Endothelial cell of umbilical vein (primary cell): ENCODE measurements at regions not wholly inside any gene's neighbourhood (a gene's known extent, or its start where the extent isn't known, plus 50 kb on each side); places are given as distances from the start of the nearest gene placed in this dataset.

Experiments
- BruUV-seq: library from RNA; stranded (reverse); fragments of 400-500 nt; replicated peaks from 2 replicates; lab custom pipeline; 2021; lab: Mats Ljungman, UMichigan
- CTCF ChIA-PET: fragments of 300-600, 350-600 bp; sonication (Branson Sonifier 250); formaldehyde crosslinking; loops from one replicate; lab custom pipeline; 2021; ENCODE audit warnings: antibody characterized with exemption, inconsistent platforms; lab: Charles Lee
- POLR2A ChIA-PET: fragments of 300-600, 350-600 bp; sonication (Branson Sonifier 250); formaldehyde crosslinking; loops from one replicate; lab custom pipeline; 2021; ENCODE audit warnings: antibody characterized with exemption, inconsistent platforms; lab: Charles Lee
- DNase-seq: peaks from one replicate; pipeline ENCODE4 v3.0.0-alpha.2; 2011; ENCODE audit warnings: low read depth, low spot score
- FAIRE-seq: peaks from 2 replicates; lab custom pipeline; 2011; peaks lifted over from hg19 to GRCh38; lab: Jason Lieb, UNC
- H2AFZ ChIP-seq: 2 replicates; pipeline ENCODE4 v1.6.0; 2012; ENCODE audit warnings: low read depth, low read length, control low read depth, inconsistent platforms
- H3K27ac ChIP-seq: 2 replicates; pipeline ENCODE4 v1.5.1; 2011; ENCODE audit warnings: low read depth, mild to moderate bottlenecking, control low read depth, low read length, moderate library complexity; ENCODE audit not compliant: insufficient read depth
- H3K27me3 ChIP-seq, 2 experiments: 2 replicates each; pipeline versions ENCODE4 v1.6.0 to v1.6.1; 2011; ENCODE audit warnings: low read length in 2 of 2, mixed read lengths in 1 of 2; ENCODE audit not compliant: control insufficient read depth in 2 of 2, insufficient read depth in 2 of 2
- H3K36me3 ChIP-seq, 2 experiments: 2 replicates in 1 of 2; 3 replicates in 1 of 2; pipeline ENCODE4 v1.5.1; 2011; ENCODE audit warnings: low read length in 2 of 2, mild to moderate bottlenecking in 1 of 2, moderate library complexity in 1 of 2; ENCODE audit not compliant: control insufficient read depth in 2 of 2, insufficient read depth in 2 of 2; ENCODE audit errors: extremely low read depth in 1 of 2
- H3K4me1 ChIP-seq: 3 replicates; pipeline ENCODE4 v1.5.1; 2011; ENCODE audit warnings: mild to moderate bottlenecking, low read length; ENCODE audit not compliant: control insufficient read depth, insufficient read depth; ENCODE audit errors: extremely low read depth
- H3K4me2 ChIP-seq: 2 replicates; pipeline ENCODE4 v1.6.1; 2011; ENCODE audit warnings: low read length, control low read depth, mixed read lengths; ENCODE audit not compliant: insufficient read depth
- H3K4me3 ChIP-seq, 3 experiments: fragments of 200-600 bp in 1 of 3; sonication (generic), shearing (Covaris generic) in 1 of 3; replicated peaks in 1 of 3; 2 replicates each; pipeline ENCODE4 v1.5.1; 2011 to 2016; ENCODE audit warnings: control low read depth in 3 of 3, low read length in 3 of 3, mild to moderate bottlenecking in 2 of 3, inconsistent platforms in 1 of 3, low read depth in 1 of 3, moderate library complexity in 1 of 3; ENCODE audit not compliant: insufficient read depth in 1 of 3
- H3K79me2 ChIP-seq: 2 replicates; pipeline ENCODE4 v1.6.0; 2012; ENCODE audit warnings: low read length, inconsistent platforms; ENCODE audit not compliant: control insufficient read depth, insufficient read depth
- H3K9ac ChIP-seq: replicated peaks from 2 replicates; pipeline ENCODE3; 2011; ENCODE audit warnings: low read length, control low read depth; ENCODE audit not compliant: insufficient read depth; ENCODE audit errors: extremely low read depth
- H3K9me1 ChIP-seq: replicated peaks from 3 replicates; pipeline ENCODE4 v1.6.0; 2011; ENCODE audit warnings: mild to moderate bottlenecking, low read length; ENCODE audit not compliant: control insufficient read depth, insufficient read depth; ENCODE audit errors: extremely low read depth
- H3K9me3 ChIP-seq: replicated peaks from 2 replicates; pipeline ENCODE4 v1.5.1; 2012; ENCODE audit warnings: low read length, inconsistent platforms; ENCODE audit not compliant: control insufficient read depth, insufficient read depth
- H4K20me1 ChIP-seq: replicated peaks from 2 replicates; pipeline ENCODE3; 2011; ENCODE audit warnings: mild to moderate bottlenecking, low read length; ENCODE audit not compliant: control insufficient read depth, insufficient read depth; ENCODE audit errors: extremely low read depth
- CTCF ChIP-seq, 2 donors: IDR thresholded peaks; 1 replicate in 1 of 2; 2 replicates in 1 of 2; pipeline ENCODE4 v1.5.1; 2011; ENCODE audit warnings: low read length in 2 of 2, mild to moderate bottlenecking in 2 of 2, moderate library complexity in 2 of 2, control low read depth in 1 of 2, inconsistent platforms in 1 of 2, low read depth in 1 of 2; ENCODE audit not compliant: insufficient read depth in 1 of 2; ENCODE audit errors: extremely low read depth in 1 of 2
- EZH2 ChIP-seq: IDR thresholded peaks from 2 replicates; pipeline ENCODE4 v1.6.1; 2012; ENCODE audit warnings: borderline replicate concordance, low read depth, mild to moderate bottlenecking, moderate library complexity, low read length, inconsistent platforms; ENCODE audit not compliant: severe bottlenecking
- FOS ChIP-seq: IDR thresholded peaks from 2 replicates; pipeline ENCODE4 v1.6.1; 2011; ENCODE audit warnings: mild to moderate bottlenecking, low read length, moderate library complexity, borderline replicate concordance; ENCODE audit not compliant: insufficient read depth
- GATA2 ChIP-seq: IDR thresholded peaks from 2 replicates; pipeline ENCODE4 v1.7.0; 2011; ENCODE audit warnings: low read depth, mild to moderate bottlenecking, moderate library complexity, mixed read lengths, low read length; ENCODE audit not compliant: insufficient read length, insufficient read depth
- JUN ChIP-seq: IDR thresholded peaks from 2 replicates; pipeline ENCODE4 v1.6.1; 2011; ENCODE audit warnings: borderline replicate concordance, low read depth; ENCODE audit not compliant: insufficient read length, insufficient read depth
- MAX ChIP-seq: IDR thresholded peaks from 2 replicates; pipeline ENCODE4 v1.6.1; 2011; ENCODE audit not compliant: insufficient read depth, insufficient read length
- MYC ChIP-seq: IDR thresholded peaks from one replicate; pipeline ENCODE4 v1.6.1; 2011; ENCODE audit warnings: mild to moderate bottlenecking, low read depth, low read length
- POLR2A ChIP-seq: IDR thresholded peaks from 2 replicates; pipeline ENCODE4 v1.6.1; 2012; ENCODE audit warnings: low read depth, mild to moderate bottlenecking, control low read depth, low read length
- POLR2AphosphoS5 ChIP-seq: IDR thresholded peaks from 2 replicates; pipeline ENCODE4 v1.6.1; 2012; ENCODE audit warnings: low read depth, mild to moderate bottlenecking, control low read depth, low read length, moderate library complexity; ENCODE audit not compliant: insufficient read depth
- dilution Hi-C: fragments of 300-500 bp; cut with MboI; formaldehyde crosslinking; loops from one replicate; pipeline ENCODE4 v1.15.0; 2019; ENCODE audit warnings: low sequenced_read_pairs; ENCODE audit not compliant: extremely low pct_ligation_motif_present
- intact Hi-C: fragments of 100-400 bp; cut with micrococcal nuclease; formaldehyde crosslinking; loops from one replicate; pipeline ENCODE4 v1.10.0; 2022

- Histone ChIP-seq H3K36me3 (no peaks in the 10 kb centered on the region), H3K9ac (no peak overlapping the region), H3K4me3 (no peak overlapping the region), H3K27ac (no peak overlapping the region), H3K9me3 (peaks cover 2% of the 10 kb centered on the region), H3K79me2 (no peaks in the 10 kb centered on the region), H3K27me3 (no peaks in the 10 kb centered on the region), H3K4me1 (no peaks in the 10 kb centered on the region), H2AFZ (no peak overlapping the region), H3K4me2 (no peak overlapping the region), H3K9me1 (no peaks in the 10 kb centered on the region), H4K20me1 (no peaks in the 10 kb centered on the region)
- dilution Hi-C loops, result no loop called here
- DNase-seq, result no peak
- BruUV-seq, result no TSS peak
- no peak for FAIRE-seq
- POLR2A ChIA-PET, result no interaction called here
- intact Hi-C loops, result no loop called here
- CTCF ChIA-PET, result no interaction called here
- no peak for TF ChIP-seq CTCF (IDR thresholded peaks at IDR 0.05; ENCODE audit: extremely low read depth in 1 of 2, insufficient read depth in 1 of 2, low read depth in 1 of 2, low read length in 2 of 2)
- no peak for TF ChIP-seq FOS
- TF ChIP-seq POLR2AphosphoS5, result no peak
- no peak for TF ChIP-seq GATA2
- TF ChIP-seq MAX, result no peak
- no peak for TF ChIP-seq EZH2
- TF ChIP-seq MYC, result no peak
- TF ChIP-seq JUN, result no peak
- TF ChIP-seq POLR2A, result no peak
These were observed 1054.0 kb downstream of the AGBL1 start for GRCh38 chr15:87133704-87134103.
